H1 (cell line): ENCODE measurements at regions not wholly inside any gene's neighbourhood (a gene's known extent, or its start where the extent isn't known, plus 50 kb on each side); places are given as distances from the start of the nearest gene placed in this dataset.
"Not testable (repeated sequence)": the region's sequence is repeated elsewhere in the genome, so short reads cannot be mapped to it uniquely, and the experiment has no call there.

Experiments
- CTCF ChIA-PET: fragments of 300-600 bp; sonication (Branson Sonifier 250); formaldehyde crosslinking; loops from one replicate; lab custom pipeline; 2021; ENCODE audit not compliant: partially characterized antibody; lab: Charles Lee
- POLR2A ChIA-PET: fragments of 300-600 bp; sonication (Branson Sonifier 250); formaldehyde crosslinking; loops from one replicate; lab custom pipeline; 2021; ENCODE audit warnings: inconsistent platforms; ENCODE audit not compliant: partially characterized antibody; lab: Charles Lee
- DNase-seq, 2 experiments: peaks; one replicate each; pipeline versions ENCODE4 v3.0.0 to v3.0.0-alpha.2; 2010 to 2022; ENCODE audit warnings: low spot score in 2 of 2, low read depth in 1 of 2, mixed read lengths in 1 of 2
- FAIRE-seq: peaks from 2 replicates; lab custom pipeline; 2011; peaks lifted over from hg19 to GRCh38; lab: Jason Lieb, UNC
- H2AFZ ChIP-seq: 2 replicates; pipeline ENCODE4 v1.8.1; 2012; ENCODE audit warnings: low read length, inconsistent platforms
- H2AK5ac ChIP-seq: 2 replicates; pipeline ENCODE4 v1.6.1; 2013; ENCODE audit warnings: low read depth, low read length
- H2BK120ac ChIP-seq: replicated peaks from 2 replicates; pipeline ENCODE3; 2013; ENCODE audit warnings: low read depth, low read length, inconsistent platforms
- H2BK12ac ChIP-seq: 2 replicates; pipeline ENCODE4 v1.6.1; 2013; ENCODE audit warnings: low read depth, low read length
- H2BK15ac ChIP-seq: 2 replicates; pipeline ENCODE4 v1.6.1; 2013; ENCODE audit warnings: low read length
- H2BK20ac ChIP-seq: 2 replicates; pipeline ENCODE4 v1.6.1; 2013; ENCODE audit warnings: low read length
- H2BK5ac ChIP-seq: 2 replicates; pipeline ENCODE4 v1.6.1; 2013; ENCODE audit warnings: low read depth, low read length
- H3K14ac ChIP-seq: 2 replicates; pipeline ENCODE4 v1.6.1; 2013; ENCODE audit warnings: inconsistent platforms; ENCODE audit not compliant: insufficient read length
- H3K18ac ChIP-seq: 2 replicates; pipeline ENCODE4 v1.6.1; 2013; ENCODE audit warnings: low read length; ENCODE audit errors: extremely low read depth
- H3K23ac ChIP-seq: 2 replicates; pipeline ENCODE4 v1.6.1; 2013; ENCODE audit warnings: inconsistent platforms; ENCODE audit not compliant: insufficient read length
- H3K23me2 ChIP-seq: 2 replicates; pipeline ENCODE4 v1.6.1; 2013; ENCODE audit warnings: low read depth, low read length
- H3K27ac ChIP-seq: 2 replicates; pipeline ENCODE4 v1.6.1; 2011; ENCODE audit warnings: low read depth, low read length, inconsistent platforms
- H3K27me3 ChIP-seq, 4 experiments: replicated peaks in 1 of 4; 1 replicate in 1 of 4; 2 replicates in 3 of 4; pipeline versions ENCODE4 v1.6.1 to v1.8.1; 2011 to 2013; ENCODE audit warnings: low read length in 3 of 4, mild to moderate bottlenecking in 3 of 4, inconsistent platforms in 2 of 4, mixed read lengths in 2 of 4, moderate library complexity in 1 of 4; ENCODE audit not compliant: control insufficient read depth in 3 of 4, insufficient read depth in 3 of 4; ENCODE audit errors: extremely low read depth in 1 of 4
- H3K36me3 ChIP-seq, 4 experiments: 2 replicates each; pipeline versions ENCODE4 v1.6.1 to v1.8.1; 2011 to 2013; ENCODE audit warnings: mild to moderate bottlenecking in 4 of 4, low read length in 3 of 4, moderate library complexity in 2 of 4, control low read depth in 1 of 4, inconsistent platforms in 1 of 4; ENCODE audit not compliant: insufficient read depth in 4 of 4, control insufficient read depth in 2 of 4
- H3K4ac ChIP-seq: replicated peaks from 2 replicates; pipeline ENCODE3; 2013; ENCODE audit warnings: low read length, low read depth, mixed read lengths, inconsistent platforms; ENCODE audit not compliant: insufficient read length
- H3K4me1 ChIP-seq, 4 experiments: replicated peaks in 1 of 4; 1 replicate in 1 of 4; 2 replicates in 3 of 4; pipeline versions ENCODE4 v1.6.1 to v1.8.1; 2011 to 2013; ENCODE audit warnings: low read length in 3 of 4, inconsistent platforms in 2 of 4, mixed read lengths in 1 of 4; ENCODE audit not compliant: insufficient read depth in 4 of 4, control insufficient read depth in 3 of 4
- H3K4me2 ChIP-seq, 2 experiments: 2 replicates each; pipeline versions ENCODE4 v1.6.1 to v1.8.1; 2011 to 2013; ENCODE audit warnings: low read depth in 2 of 2, low read length in 2 of 2, control low read depth in 1 of 2, inconsistent platforms in 1 of 2, mild to moderate bottlenecking in 1 of 2; ENCODE audit not compliant: insufficient read depth in 1 of 2
- H3K4me3 ChIP-seq, 4 experiments: fragments of 200-600, 300-600 bp in 1 of 4; sonication (generic), shearing (Covaris generic), sonication (Bioruptor Twin) in 1 of 4; 2 replicates each; pipeline versions ENCODE4 v1.5.1 to v1.8.1; 2011 to 2016; ENCODE audit warnings: low read length in 4 of 4, low read depth in 3 of 4, control low read depth in 2 of 4, inconsistent platforms in 2 of 4, mild to moderate bottlenecking in 2 of 4, mixed read lengths in 1 of 4, moderate library complexity in 1 of 4; ENCODE audit not compliant: insufficient read depth in 2 of 4; ENCODE audit errors: extremely low read depth in 1 of 4
- H3K56ac ChIP-seq: replicated peaks from 2 replicates; pipeline ENCODE3; 2013; ENCODE audit warnings: low read depth, mild to moderate bottlenecking, mixed read lengths, low read length, inconsistent platforms; ENCODE audit not compliant: insufficient read length
- H3K79me1 ChIP-seq: 2 replicates; pipeline ENCODE4 v1.6.1; 2013; ENCODE audit warnings: low read depth, low read length, control low read depth
- H3K79me2 ChIP-seq, 2 experiments: 2 replicates each; pipeline versions ENCODE4 v1.6.1 to v1.8.1; 2012 to 2013; ENCODE audit warnings: low read length in 2 of 2, mild to moderate bottlenecking in 2 of 2, inconsistent platforms in 1 of 2; ENCODE audit not compliant: insufficient read depth in 2 of 2, control insufficient read depth in 1 of 2
- H3K9ac ChIP-seq, 4 experiments: replicated peaks in 1 of 4; 1 replicate in 1 of 4; 2 replicates in 3 of 4; pipeline versions ENCODE4 v1.6.1 to v1.8.1; 2011 to 2013; ENCODE audit warnings: low read depth in 3 of 4, low read length in 3 of 4, control low read depth in 2 of 4, mild to moderate bottlenecking in 2 of 4, moderate library complexity in 2 of 4, inconsistent platforms in 1 of 4; ENCODE audit errors: extremely low read depth in 1 of 4
- H3K9me3 ChIP-seq, 2 experiments: 2 replicates each; pipeline versions ENCODE4 v1.6.1 to v1.8.1; 2012 to 2013; ENCODE audit warnings: mild to moderate bottlenecking in 2 of 2, moderate library complexity in 2 of 2, control low read depth in 1 of 2, inconsistent platforms in 1 of 2, low read depth in 1 of 2, low read length in 1 of 2, mixed read lengths in 1 of 2; ENCODE audit not compliant: insufficient read depth in 2 of 2
- H4K20me1 ChIP-seq, 2 experiments: replicated peaks in 1 of 2; 2 replicates each; pipeline versions ENCODE3 to v1.8.1; 2011 to 2013; ENCODE audit warnings: inconsistent platforms in 2 of 2, low read length in 2 of 2, mild to moderate bottlenecking in 1 of 2; ENCODE audit not compliant: insufficient read depth in 2 of 2, control insufficient read depth in 1 of 2
- H4K5ac ChIP-seq: 2 replicates; pipeline ENCODE4 v1.6.1; 2013; ENCODE audit warnings: low read length, low read depth, mixed read lengths, inconsistent platforms; ENCODE audit not compliant: insufficient read length
- H4K8ac ChIP-seq: 2 replicates; pipeline ENCODE4 v1.8.0; 2013; ENCODE audit warnings: mild to moderate bottlenecking, moderate library complexity, low read length, inconsistent platforms; ENCODE audit not compliant: insufficient read depth; ENCODE audit errors: extremely low read depth
- H4K91ac ChIP-seq: replicated peaks from 2 replicates; pipeline ENCODE3; 2013; ENCODE audit warnings: low read length, mixed read lengths, inconsistent platforms; ENCODE audit not compliant: insufficient read length
- WGBS, 2 experiments: shearing (Covaris generic) in 1 of 2; methylation state at CpG; one replicate each; pipeline versions ENCODE4 v1.1.6 to v1.1.7; 2013 to 2015; ENCODE audit warnings: low lambda C conversion rate in 2 of 2, mixed read lengths in 2 of 2, inconsistent platforms in 1 of 2, low coverage in 1 of 2, missing lambda C conversion rate in 1 of 2; ENCODE audit not compliant: insufficient replicate concordance in 2 of 2, insufficient coverage in 1 of 2, insufficient read length in 1 of 2; ENCODE audit errors: extremely low coverage in 1 of 2, missing lambda C conversion rate in 1 of 2; 5-methylcytosine and 5-hydroxymethylcytosine counted together

DNA sequence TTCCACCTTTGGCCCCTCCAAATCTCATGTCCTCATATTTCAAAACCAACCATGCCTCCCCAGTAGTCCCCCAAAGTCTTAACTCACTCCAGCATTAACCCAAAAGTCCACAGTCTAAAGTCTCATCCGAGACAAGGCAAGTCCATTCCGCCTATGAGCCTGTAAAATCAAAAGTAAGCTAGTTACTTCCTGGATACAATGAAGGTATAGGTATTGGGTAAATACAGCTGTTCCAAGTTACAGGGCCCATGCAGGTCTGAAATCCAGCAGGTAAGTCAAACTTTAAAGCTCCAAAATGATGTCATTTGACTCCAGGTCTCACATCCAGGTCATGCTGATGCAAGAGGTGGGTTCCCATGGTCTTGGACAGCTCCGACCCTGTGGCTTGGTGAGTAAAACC, 1640.1 kb upstream of the LRRTM3 start:
- H3K4me1 ChIP-seq, H3K36me3 ChIP-seq, H3K79me1 ChIP-seq, H3K23me2 ChIP-seq, H3K9me3 ChIP-seq, H2BK12ac ChIP-seq, H3K4me3 ChIP-seq, H3K23ac ChIP-seq, H3K27me3 ChIP-seq, H2BK5ac ChIP-seq, H2AK5ac ChIP-seq, H4K8ac ChIP-seq, H2AFZ ChIP-seq, POLR2A ChIA-PET, H4K5ac ChIP-seq, DNase-seq, H3K79me2 ChIP-seq, CTCF ChIA-PET, H2BK15ac ChIP-seq, H3K14ac ChIP-seq, H3K27ac ChIP-seq, H3K18ac ChIP-seq, H2BK120ac ChIP-seq, H4K20me1 ChIP-seq, H3K56ac ChIP-seq, H3K9ac ChIP-seq, H3K4me2 ChIP-seq, FAIRE-seq, H3K4ac ChIP-seq, H2BK20ac ChIP-seq, H4K91ac ChIP-seq: not testable (repeated sequence)
- WGBS, 2 experiments = 94% methylated on average over 3 of the region's 3 CpGs; no CpG with 5 or more reads in 1 of the 2 experiments
